Hepatocyte (in vitro differentiated cells): ENCODE measurements at regions not wholly inside any gene's neighbourhood (a gene's known extent, or its start where the extent isn't known, plus 50 kb on each side); places are given as distances from the start of the nearest gene placed in this dataset.

ENCODE experiments used
- DNase-seq: peaks from one replicate; pipeline ENCODE4 v3.0.0-alpha.2; 2016; ENCODE audit warnings: low spot score
- H2AFZ ChIP-seq: fragments of 200-600 bp; sonication (generic); 2 replicates; pipeline ENCODE4 v1.6.0; 2016; ENCODE audit warnings: antibody characterized with exemption, mild to moderate bottlenecking
- H3K27ac ChIP-seq: fragments of 200-600 bp; sonication (generic); 2 replicates; pipeline ENCODE4 v1.5.1; 2016; ENCODE audit warnings: mild to moderate bottlenecking
- H3K27me3 ChIP-seq: fragments of 200-600 bp; sonication (generic); 2 replicates; pipeline ENCODE4 v1.6.1; 2016
- H3K36me3 ChIP-seq: fragments of 200-600 bp; sonication (generic); replicated peaks from 2 replicates; pipeline ENCODE4 v1.5.1; 2016; ENCODE audit warnings: low read depth; ENCODE audit not compliant: insufficient read depth
- H3K4me1 ChIP-seq: fragments of 200-600 bp; sonication (generic); 2 replicates; pipeline ENCODE4 v1.5.1; 2016; ENCODE audit warnings: mild to moderate bottlenecking, moderate library complexity; ENCODE audit not compliant: insufficient read depth
- H3K4me2 ChIP-seq: fragments of 200-600 bp; sonication (generic); 2 replicates; pipeline ENCODE4 v1.6.0; 2016
- H3K4me3 ChIP-seq: fragments of 200-600 bp; sonication (generic); 2 replicates; pipeline ENCODE4 v1.5.1; 2016; ENCODE audit warnings: mild to moderate bottlenecking
- H3K79me2 ChIP-seq: fragments of 200-600 bp; sonication (generic); 2 replicates; pipeline ENCODE4 v1.6.0; 2017; ENCODE audit warnings: mild to moderate bottlenecking
- H3K9me2 ChIP-seq: fragments of 200-600 bp; sonication (generic); replicated peaks from 2 replicates; pipeline ENCODE4 v1.6.0; 2017; ENCODE audit warnings: mild to moderate bottlenecking; ENCODE audit not compliant: insufficient read depth
- H3K9me3 ChIP-seq: fragments of 200-600 bp; sonication (generic); 2 replicates; pipeline ENCODE4 v1.5.1; 2016; ENCODE audit warnings: low read depth, mild to moderate bottlenecking
- H4K20me1 ChIP-seq: fragments of 200-600 bp; sonication (generic); 2 replicates; pipeline ENCODE4 v1.6.0; 2016; ENCODE audit warnings: mild to moderate bottlenecking; ENCODE audit not compliant: insufficient read depth, poor library complexity, severe bottlenecking
- EZH2 ChIP-seq: fragments of 200-600 bp; sonication (generic); IDR thresholded peaks from 2 replicates; pipeline ENCODE4 v1.6.1; 2016; ENCODE audit warnings: antibody characterized with exemption, mild to moderate bottlenecking, borderline replicate concordance
- EZH2phosphoT487 ChIP-seq: fragments of 200-600 bp; sonication (generic); IDR thresholded peaks from one replicate; pipeline ENCODE4 v1.6.1; 2018; ENCODE audit warnings: antibody characterized with exemption, mild to moderate bottlenecking, low read depth, moderate library complexity; ENCODE audit not compliant: unreplicated experiment, severe bottlenecking
- WGBS: methylation state at CpG from one replicate; pipeline ENCODE4 v1.1.6; 2016; ENCODE audit warnings: low lambda C conversion rate; ENCODE audit errors: missing lambda C conversion rate; 5-methylcytosine and 5-hydroxymethylcytosine counted together
- TF ChIP-seq, protein P1 (sequence below): fragments of 200-600 bp; sonication (generic); IDR thresholded peaks from 2 replicates; pipeline ENCODE4 v1.5.1; 2016; ENCODE audit warnings: antibody characterized with exemption, mild to moderate bottlenecking; ENCODE audit not compliant: poor library complexity

DNA sequence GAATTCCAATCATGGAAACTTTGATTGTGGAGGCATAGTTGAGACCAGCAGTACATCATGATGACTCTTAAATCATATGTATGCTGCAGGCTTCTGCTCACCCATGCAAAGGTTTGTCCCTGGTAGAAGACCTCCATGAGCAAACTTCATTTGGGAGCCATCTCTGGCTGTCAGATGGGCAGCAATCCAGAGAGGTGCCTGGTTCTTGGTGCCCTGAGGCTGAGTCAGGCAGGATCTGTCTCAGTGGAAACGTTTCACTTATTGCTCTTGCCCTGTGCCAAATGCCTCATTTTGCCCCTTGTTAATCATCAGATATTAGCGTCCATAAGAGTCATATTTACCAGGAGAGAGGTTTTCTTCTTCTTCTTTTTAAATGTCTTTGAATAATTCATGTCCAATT lies 151.5 kb upstream of the CELF4 start:
- no peak overlapping the region for H2AFZ ChIP-seq
- H3K4me1 ChIP-seq, result peaks cover 5% of the 10 kb centered on the region
- no peaks in the 10 kb centered on the region for H3K36me3 ChIP-seq
- no peak overlapping the region for H3K4me3 ChIP-seq
- no peak overlapping the region for H3K4me2 ChIP-seq
- no peaks in the 10 kb centered on the region for H3K9me2 ChIP-seq
- no peak for DNase-seq
- TF ChIP-seq EZH2phosphoT487 (no peak), EZH2 (no peak)
- TF ChIP-seq, protein P1, sequence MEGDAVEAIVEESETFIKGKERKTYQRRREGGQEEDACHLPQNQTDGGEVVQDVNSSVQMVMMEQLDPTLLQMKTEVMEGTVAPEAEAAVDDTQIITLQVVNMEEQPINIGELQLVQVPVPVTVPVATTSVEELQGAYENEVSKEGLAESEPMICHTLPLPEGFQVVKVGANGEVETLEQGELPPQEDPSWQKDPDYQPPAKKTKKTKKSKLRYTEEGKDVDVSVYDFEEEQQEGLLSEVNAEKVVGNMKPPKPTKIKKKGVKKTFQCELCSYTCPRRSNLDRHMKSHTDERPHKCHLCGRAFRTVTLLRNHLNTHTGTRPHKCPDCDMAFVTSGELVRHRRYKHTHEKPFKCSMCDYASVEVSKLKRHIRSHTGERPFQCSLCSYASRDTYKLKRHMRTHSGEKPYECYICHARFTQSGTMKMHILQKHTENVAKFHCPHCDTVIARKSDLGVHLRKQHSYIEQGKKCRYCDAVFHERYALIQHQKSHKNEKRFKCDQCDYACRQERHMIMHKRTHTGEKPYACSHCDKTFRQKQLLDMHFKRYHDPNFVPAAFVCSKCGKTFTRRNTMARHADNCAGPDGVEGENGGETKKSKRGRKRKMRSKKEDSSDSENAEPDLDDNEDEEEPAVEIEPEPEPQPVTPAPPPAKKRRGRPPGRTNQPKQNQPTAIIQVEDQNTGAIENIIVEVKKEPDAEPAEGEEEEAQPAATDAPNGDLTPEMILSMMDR, result no peak
- no peaks in the 10 kb centered on the region for H3K27me3 ChIP-seq
- no peaks in the 10 kb centered on the region for H4K20me1 ChIP-seq
- WGBS, result 78% methylated on average over 2 of the region's 2 CpGs
- no peaks in the 10 kb centered on the region for H3K9me3 ChIP-seq
- no peaks in the 10 kb centered on the region for H3K79me2 ChIP-seq
- H3K27ac ChIP-seq, result no peak overlapping the region

DNA sequence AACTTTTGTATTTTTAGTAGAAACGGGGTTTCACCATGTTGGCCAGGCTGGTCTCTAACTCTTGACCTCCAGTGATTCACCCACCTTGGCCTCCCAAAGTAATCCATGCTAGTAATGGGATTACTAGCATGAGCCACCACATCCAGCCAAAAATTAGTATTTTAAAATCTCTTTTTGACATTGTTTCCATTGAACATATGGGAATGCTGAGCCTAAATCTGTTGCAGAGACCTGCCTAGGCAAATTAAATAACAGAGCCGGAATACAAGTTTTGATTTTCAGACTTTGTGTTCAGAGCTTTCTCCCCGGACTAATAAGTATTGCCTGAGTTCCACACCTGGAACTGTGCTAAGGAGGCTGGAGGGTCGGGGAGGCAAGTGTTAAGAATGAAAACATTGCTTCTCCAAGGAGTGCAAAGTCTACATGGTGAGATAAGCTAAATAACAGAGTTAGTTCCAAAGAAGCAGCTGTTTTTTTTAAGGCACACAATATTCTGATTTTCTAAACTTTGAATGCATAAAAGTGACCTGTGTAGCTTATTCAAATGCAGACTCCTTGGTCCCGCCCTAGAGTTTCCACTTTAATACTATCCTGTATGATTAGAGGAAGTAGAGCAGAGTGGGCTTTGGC lies 150.6 kb upstream of the CELF4 start:
- peaks cover 5% of the 10 kb centered on the region for H3K4me1 ChIP-seq
- no peaks in the 10 kb centered on the region for H3K27me3 ChIP-seq
- H3K9me2 ChIP-seq, result no peaks in the 10 kb centered on the region
- TF ChIP-seq EZH2 (no peak), EZH2phosphoT487 (no peak)
- TF ChIP-seq, protein P1, result no peak
- H3K4me3 ChIP-seq, result no peak overlapping the region
- no peak overlapping the region for H3K4me2 ChIP-seq
- no peaks in the 10 kb centered on the region for H3K79me2 ChIP-seq
- peak; percentile 39 for DNase-seq
- H4K20me1 ChIP-seq, result no peaks in the 10 kb centered on the region
- WGBS, result 81% methylated on average over 5 of the region's 5 CpGs
- no peaks in the 10 kb centered on the region for H3K36me3 ChIP-seq
- no peak overlapping the region for H2AFZ ChIP-seq
- no peaks in the 10 kb centered on the region for H3K9me3 ChIP-seq
- H3K27ac ChIP-seq, result peak overlapping the region; percentile 25

DNA sequence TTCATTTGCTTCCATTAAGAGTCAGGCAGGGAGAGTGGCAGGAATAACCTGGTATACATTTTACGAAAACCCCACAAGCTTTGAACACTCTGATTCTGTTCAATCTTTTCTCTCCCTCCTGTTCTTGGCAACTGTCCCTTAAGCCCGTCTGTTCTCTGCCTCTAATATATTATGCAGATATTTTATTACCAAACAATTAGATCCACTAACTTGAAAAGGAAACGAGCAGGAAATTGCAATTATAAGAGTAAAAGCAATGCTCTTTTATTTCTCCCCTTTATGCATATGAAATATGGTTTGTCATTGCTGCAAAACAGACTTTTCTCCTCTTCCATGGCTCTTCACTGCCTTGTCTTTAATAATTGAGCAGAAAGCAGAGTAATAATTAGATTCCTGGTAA lies 149.1 kb upstream of the CELF4 start:
- no peaks in the 10 kb centered on the region for H3K9me3 ChIP-seq
- DNase-seq, result no peak
- no peaks in the 10 kb centered on the region for H3K27me3 ChIP-seq
- H2AFZ ChIP-seq, result no peak overlapping the region
- H3K27ac ChIP-seq, result no peak overlapping the region
- H3K4me3 ChIP-seq, result no peak overlapping the region
- H3K79me2 ChIP-seq, result no peaks in the 10 kb centered on the region
- H3K36me3 ChIP-seq, result no peaks in the 10 kb centered on the region
- H3K9me2 ChIP-seq, result no peaks in the 10 kb centered on the region
- peaks cover 5% of the 10 kb centered on the region for H3K4me1 ChIP-seq
- TF ChIP-seq EZH2, result no peak
- TF ChIP-seq, protein P1, result no peak
- no peak for TF ChIP-seq EZH2phosphoT487
- no peak overlapping the region for H3K4me2 ChIP-seq
- no peaks in the 10 kb centered on the region for H4K20me1 ChIP-seq
- 82% methylated on average over 3 of the region's 3 CpGs for WGBS

DNA sequence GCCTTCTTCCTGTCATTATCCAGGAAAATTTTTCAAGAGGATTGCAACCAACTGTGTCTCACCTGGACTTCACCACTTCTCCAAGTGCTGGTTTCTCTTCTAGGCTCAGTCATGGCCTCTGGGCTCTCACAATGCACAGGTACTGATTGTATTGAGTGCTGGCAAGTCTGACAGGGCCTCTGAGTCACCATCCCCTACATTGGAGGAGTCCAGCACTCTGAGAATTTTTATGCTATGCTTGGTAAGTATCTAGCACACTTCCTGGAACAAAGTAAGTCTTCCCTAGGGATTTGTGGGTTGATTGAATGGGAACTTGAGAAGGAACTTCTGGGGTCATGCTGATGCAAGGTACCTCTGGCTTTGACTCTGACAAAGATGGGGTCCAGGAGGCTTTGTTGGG lies 147.2 kb upstream of the CELF4 start:
- no peaks in the 10 kb centered on the region for H4K20me1 ChIP-seq
- no peak overlapping the region for H2AFZ ChIP-seq
- no peak overlapping the region for H3K27ac ChIP-seq
- H3K9me3 ChIP-seq, result no peaks in the 10 kb centered on the region
- no peak overlapping the region for H3K4me3 ChIP-seq
- no peak overlapping the region for H3K4me2 ChIP-seq
- no peaks in the 10 kb centered on the region for H3K27me3 ChIP-seq
- TF ChIP-seq, protein P1, result no peak
- TF ChIP-seq EZH2phosphoT487, result no peak
- TF ChIP-seq EZH2, result no peak
- H3K4me1 ChIP-seq, result peaks cover 5% of the 10 kb centered on the region
- DNase-seq, result no peak
- no peaks in the 10 kb centered on the region for H3K9me2 ChIP-seq
- no peaks in the 10 kb centered on the region for H3K36me3 ChIP-seq
- no peaks in the 10 kb centered on the region for H3K79me2 ChIP-seq
